Right ventricle myocardium inferior (tissue), 1 donor: ENCODE measurements at regions not wholly inside any gene's neighbourhood (a gene's known extent, or its start where the extent isn't known, plus 50 kb on each side); places are given as distances from the start of the nearest gene placed in this dataset.

Experiments
- ATAC-seq: fragments of 200-7000 bp; cut with Tn5 transposase; one replicate; pipeline ENCODE4 v1.9.1; 2020; ENCODE audit warnings: mild to moderate bottlenecking, moderate library complexity
- DNase-seq: peaks from one replicate; pipeline ENCODE4 v3.0.0; 2021; ENCODE audit errors: missing footprints
- intact Hi-C: fragments of 100-400 bp; cut with DNase I; formaldehyde crosslinking; loops from one replicate; pipeline ENCODE4 v1.11.0; 2022
- donor health status: DM: no; HTN: yes; CAD: no; lungs with severe emphysema.

DNA sequence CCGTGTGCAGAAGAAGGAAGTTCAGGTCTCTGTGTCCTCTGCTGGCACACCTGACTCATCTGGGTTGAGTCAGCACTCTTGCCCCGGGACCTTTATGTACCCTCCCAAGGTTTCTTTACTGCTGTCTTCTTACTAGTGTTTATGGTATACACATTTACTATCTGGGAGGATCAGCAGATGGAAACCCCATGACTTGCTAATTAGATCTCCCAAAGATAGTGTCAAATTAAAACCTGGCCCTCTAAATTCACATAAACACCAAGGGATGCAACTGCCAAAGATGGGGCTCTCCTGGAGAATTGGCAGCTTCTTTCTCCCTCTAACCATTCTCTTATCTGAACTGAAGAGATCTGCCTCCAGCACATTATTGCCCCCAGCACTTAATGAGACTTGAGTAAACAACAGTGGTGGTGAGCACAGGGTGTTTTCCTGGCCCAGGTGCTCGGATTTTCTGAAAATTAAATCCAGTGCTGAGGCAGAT is 718.1 kb upstream of the SOX9 start:
- DNase-seq, result no peak
- no peak for ATAC-seq
- intact Hi-C loops, result no loop called here

DNA sequence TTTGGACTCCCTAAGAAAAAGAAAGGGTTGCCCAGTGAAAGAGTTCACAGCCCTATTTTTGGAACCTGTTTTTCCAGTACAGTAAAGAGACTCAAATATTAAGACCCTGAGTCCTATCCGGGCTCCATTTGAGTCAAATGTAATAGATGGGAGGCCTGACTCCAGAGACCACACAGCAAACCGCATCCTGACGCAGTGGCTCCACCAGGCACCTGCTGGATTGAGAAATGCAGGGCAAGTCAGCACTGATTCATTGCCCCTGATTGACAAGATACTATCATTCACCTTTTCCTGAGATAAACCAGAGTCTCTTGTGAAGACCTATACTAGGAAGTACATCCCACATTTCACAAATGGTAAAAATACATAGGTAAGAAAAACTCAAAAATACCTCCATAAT is 715.7 kb upstream of the SOX9 start:
- ATAC-seq, result no peak

DNA sequence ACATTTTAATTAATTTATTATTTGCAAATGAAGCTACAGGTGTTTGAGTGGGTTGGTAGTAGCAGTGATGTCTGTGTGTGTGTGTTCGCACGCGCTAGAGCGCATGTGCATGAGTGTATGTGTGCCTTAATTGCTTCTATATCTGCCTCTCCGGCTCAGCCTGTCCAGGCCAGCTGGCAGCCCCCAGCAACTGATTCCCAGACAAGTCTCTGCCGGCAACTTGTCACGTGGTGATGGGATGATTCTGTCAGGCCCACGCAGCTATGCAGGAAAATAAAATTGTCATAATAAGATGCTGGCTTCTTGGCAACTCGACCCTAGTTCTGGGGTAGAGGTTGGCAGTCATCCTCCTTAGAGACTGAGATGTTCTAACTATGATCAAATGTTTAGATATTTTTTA is 712.8 kb upstream of the SOX9 start:
- ATAC-seq, result no peak
- intact Hi-C loops, result no loop called here
- DNase-seq, result no peak

More for the DNA sequence above, 715.7 kb upstream of the SOX9 start:
- no peak for DNase-seq
- intact Hi-C loops, result no loop called here

DNA sequence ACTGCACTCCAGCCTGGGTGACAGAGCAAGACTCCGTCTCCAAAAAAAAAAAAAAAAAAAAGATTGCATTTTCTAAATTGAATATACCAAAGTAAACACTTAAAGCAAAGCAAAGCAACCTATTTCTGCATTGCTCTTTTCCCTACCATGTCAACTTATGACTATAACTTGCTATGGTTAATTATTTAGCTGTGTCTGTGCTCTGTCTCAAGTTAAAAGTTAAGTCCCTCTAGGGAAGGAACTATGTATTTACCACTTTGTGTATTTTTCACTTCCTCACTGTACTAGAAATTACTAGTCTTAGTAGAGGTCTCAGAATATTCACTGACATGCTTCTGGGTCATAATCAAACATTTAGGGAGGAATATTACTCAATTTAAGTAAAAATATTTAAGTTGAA is 711.7 kb upstream of the SOX9 start:
- ATAC-seq (no peak), DNase-seq (no peak)
- intact Hi-C loops, result no loop called here

DNA sequence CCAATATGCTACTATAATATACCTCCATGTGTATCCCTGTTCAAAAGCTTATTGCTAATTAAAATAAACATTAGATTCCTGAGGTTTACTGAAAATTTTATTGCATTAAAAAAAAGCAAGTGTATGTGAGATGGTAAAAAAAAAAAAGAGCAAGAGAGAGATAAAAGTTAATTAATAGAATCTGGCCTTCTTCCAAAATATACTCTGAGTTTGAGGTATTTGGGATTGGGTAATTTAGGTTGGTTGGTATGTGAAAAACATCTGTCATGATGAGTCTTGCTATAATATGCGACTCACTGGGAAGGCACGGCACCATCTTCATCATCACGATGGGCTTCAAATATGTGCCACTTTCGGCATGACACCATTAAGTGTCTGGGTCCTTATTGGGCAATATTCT is 711.1 kb upstream of the SOX9 start:
- no peak for DNase-seq
- ATAC-seq, result no peak
- intact Hi-C loops, result no loop called here

DNA sequence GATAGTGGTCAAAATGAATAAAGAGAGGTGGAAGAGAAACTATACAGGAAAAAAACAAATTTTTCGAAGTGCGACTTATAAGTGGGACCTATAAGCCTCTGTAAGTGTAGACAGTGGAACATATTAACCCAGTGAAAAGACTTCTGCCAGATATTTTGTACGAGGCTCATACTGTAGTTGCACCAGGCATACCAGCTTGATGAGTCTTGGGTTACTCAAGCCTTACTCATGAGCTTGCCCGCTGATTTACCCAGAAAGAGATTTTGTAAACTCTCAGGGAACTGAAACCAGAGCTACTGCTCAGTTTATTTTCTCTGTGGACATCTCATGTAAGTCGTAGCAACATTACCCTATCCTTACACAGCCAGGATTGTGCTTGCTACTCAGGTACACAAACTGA is 708.0 kb upstream of the SOX9 start:
- DNase-seq (no peak), ATAC-seq (no peak)

DNA sequence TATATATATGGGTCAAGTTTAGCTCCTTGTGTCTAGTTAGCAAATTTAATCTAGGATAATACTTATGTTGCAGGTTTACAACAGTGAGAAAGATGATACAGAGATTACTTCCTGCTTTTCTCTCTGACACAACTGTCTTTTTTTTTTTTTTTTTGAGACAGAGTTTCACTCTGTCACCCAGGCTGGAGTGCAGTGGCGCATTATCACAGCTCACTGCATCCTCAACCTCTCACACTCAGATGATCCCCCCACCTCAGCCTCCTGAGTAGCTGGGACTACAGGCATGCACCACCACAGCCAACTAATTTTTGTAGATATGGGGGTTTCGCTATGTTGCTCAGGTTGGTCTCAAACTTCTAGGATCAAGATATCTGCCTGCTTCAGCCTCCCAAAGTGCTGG is 706.9 kb upstream of the SOX9 start:
- ATAC-seq (no peak), DNase-seq (no peak)
- intact Hi-C loops, result no loop called here

More for the DNA sequence above, 708.0 kb upstream of the SOX9 start:
- intact Hi-C loops, result no loop called here

DNA sequence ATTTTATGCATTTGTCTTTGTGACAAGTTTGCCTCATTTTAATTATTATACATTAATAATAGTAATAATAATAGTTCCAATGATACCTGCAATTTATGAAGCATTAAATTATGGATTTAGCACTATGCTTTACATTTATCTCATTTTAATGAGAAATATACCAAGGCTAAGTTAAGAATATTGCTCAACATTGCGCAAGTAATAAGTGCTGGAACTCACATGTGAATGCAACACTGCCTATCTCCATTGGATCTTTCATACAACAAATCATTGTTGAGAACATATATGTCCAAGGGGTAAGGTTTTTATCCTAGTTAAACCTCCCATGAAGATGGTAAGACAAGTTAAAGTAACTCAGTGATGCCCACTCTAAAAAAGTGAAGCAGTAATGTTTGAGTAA is 703.7 kb upstream of the SOX9 start:
- ATAC-seq (no peak), DNase-seq (no peak)
- intact Hi-C loops, result no loop called here

DNA sequence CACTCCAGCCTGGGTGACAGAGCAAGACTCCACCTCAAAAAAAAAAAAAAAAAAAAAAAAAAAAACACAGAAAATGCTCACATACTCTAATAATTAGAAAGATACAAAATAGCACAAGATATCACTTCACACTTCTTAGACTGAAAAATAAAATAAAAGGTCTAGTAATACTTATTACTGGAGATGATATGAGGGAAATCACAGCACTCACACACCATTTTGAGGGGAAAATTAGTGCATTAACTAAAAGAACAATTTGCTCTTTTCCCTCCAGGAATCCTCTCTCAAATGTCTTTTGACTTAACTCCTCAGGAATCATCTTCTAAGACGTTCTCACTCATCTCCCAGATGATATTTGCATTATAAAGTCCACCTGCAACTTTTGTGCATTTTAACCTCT is 697.9 kb upstream of the SOX9 start:
- DNase-seq, result no peak
- ATAC-seq, result no peak
- intact Hi-C loops, result no loop called here

DNA sequence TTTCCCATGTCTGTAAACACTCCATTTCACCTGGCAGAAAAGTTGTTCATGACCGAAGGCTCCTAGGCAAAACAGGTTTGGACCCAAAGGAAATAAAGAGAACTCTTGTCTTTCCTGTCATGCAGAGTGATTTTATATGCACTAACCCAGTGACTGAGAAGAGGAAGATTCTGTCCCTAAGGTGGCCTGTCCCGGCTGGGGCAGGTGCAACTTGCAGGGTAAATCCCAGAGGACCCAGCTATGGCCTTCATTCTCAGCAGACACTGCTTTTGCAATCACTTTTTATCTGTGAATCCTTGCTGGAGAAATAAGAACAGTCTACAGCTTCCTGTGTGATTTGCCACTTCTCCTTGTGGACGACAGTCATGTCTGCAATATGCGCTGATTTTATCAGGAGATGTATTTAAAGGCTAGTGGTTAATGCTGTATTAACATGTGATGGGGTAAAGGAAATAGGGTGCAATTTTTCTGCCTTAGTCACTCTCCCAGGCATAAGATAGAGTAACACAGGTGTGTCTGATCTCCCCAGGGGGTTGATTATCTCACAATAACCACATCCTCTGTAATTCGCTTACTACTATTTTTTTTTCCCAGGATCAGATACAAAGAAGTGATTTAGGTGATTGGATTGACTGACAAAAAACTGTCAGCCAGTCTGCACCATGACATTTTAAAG is 696.8 kb upstream of the SOX9 start:
- DNase-seq (no peak), ATAC-seq (no peak)
- intact Hi-C loops, result no loop called here

DNA sequence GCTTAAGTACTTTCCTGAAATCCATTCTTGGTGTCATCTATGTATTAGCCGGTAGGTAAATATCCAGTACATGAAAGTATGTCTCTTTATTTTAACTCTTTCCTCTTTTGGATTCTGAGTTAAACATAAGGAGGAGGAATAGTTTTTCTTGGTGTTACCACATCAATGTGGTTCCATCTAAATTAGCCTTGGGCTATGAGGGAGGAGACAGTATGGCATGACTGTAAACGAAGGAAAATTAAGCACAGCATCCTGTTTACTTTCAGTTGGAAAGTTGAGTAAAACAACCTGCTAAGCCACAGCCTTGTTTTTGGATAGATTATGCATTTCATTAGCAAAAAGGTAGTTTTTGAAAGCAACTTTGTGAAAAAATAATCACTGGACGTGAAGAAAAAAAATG is 693.0 kb upstream of the SOX9 start:
- intact Hi-C loops, result no loop called here
- DNase-seq (no peak), ATAC-seq (no peak)

DNA sequence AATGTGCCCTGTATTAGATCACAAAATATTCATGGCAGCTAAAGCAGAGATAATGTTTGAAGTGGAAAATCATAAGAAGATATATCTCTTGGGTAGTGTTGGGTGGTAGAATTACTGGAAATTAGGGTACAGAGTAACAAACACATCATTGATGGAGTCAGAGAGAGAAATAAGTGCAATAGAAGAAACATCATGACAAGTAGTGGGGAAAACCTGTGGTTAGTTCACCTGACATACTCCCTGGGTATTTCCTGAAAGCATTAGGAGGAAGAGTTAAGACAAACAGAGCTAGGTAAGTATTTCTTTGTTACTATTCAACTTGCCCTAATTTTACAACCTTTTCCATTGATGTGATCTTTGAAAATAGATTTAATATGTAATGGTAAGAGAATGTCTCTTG is 691.9 kb upstream of the SOX9 start:
- intact Hi-C loops, result no loop called here
- no peak for ATAC-seq
- DNase-seq, result no peak

DNA sequence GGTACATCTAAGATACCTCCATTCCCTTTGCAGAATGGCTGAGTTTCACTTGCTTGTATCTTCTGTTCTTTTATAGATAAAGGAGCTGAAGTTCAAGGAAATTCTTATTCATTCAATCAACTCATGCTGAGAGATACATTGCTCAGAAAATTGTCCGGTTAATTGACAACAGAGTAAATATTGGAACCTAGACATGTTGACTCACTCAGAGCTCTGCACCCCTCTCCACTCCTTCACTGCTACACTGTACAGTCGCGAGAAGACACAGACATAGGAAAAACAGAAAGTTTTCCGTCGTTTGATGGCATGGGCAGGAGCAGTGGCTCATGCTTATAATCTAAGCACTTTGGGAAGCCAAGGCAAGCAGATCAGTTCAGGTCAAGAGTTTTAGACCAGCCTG is 690.5 kb upstream of the SOX9 start:
- ATAC-seq (no peak), DNase-seq (no peak)
- intact Hi-C loops, result no loop called here

DNA sequence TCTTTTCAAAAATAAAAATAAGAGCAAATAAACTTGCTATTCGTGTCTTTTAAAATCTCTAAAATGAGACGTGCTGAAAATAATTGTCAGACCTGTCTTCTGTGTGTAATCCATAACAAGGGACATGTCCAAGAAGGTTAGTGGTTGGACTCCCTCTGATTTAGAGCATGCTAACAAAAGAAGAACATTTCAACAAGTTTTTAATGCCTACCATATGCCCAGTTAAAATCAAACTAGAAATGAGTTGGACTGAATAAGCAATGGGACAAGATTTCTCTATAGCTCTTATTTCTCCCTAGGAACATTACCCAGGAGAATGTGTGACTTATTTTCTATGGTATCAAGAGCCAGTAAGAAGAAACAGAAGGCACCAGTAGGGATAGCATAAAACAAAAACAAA is 689.7 kb upstream of the SOX9 start:
- ATAC-seq, result no peak
- intact Hi-C loops, result no loop called here
- DNase-seq, result no peak

DNA sequence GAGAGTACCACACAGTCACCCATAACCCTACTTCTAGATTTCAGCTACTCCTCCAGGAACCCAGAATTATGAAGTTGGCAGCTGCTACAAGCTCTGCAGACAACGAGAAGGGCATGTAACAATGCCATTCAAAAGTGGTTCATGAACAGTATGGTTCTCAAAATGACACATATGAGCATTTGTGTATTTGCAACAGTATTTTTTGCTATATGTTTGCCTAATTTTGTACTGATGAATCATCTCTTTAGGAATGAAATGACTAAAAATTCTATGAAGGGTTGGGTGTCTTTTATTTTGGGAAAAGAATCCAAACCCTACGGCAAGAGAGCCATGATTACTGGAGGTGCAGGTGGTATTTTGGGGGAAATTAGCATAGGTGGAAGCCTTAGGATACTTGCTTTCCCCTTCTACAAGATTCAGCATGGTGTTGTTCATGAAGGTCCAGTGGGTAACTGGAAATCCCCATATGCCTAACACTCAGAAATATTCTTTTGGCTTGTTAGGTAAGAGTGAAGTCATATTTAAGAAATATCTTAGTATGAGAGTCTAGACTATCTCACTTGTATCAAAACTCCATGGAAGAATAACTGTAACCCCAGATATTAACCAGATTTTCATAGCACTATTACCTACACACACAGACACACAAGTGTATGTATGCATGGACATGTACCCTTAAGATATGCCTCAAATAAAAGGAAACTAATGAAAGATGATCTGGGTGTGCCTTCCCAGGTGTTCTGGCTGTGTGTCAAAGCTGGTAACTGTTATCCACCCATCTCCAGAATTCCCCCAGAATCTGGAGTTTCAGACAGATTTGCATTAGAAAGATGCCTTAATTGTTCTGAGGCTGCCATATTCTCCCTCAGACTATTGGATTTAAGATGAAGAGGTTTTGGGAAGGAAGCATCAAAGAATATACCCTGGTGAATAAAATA is 688.2 kb upstream of the SOX9 start:
- DNase-seq (no peak), ATAC-seq (no peak)
- intact Hi-C loops, result no loop called here

DNA sequence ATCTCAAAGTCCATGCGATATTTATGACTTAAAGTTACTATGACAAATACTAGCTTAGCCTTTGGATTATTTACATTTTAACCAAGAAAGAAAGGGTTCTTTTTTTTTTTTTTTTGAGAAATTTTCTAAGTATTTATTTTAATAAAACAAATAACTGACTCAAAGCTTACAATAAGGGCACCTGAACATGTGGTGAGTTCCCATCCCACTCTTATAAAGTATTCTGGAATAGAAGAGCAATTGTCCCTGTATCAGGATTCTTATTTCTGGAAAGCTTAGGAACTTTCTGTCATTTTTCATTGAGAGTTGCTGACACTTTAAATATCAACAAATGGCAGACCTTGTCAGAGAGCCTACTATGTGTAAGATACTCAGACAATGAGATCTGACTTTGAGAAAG is 686.1 kb upstream of the SOX9 start:
- no peak for ATAC-seq
- DNase-seq, result no peak
- intact Hi-C loops, result no loop called here

DNA sequence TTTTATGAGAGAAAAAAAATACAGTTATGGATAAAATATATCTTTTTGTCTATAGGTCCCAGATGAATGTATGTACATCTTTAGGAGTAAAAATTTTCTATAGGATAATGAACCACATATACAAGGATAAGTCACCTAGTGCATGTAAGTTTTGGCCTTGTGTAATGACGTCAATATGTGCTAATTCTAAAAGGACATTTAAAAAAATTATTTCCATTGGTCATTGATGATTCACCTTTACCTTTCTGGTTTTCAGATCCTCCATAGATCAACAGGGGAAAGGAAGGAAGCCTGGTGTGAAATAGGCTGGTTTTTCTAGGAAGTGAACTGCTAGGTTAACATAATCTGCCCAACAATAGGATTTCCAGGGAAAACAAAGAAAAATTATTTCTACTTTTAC is 684.3 kb upstream of the SOX9 start:
- no peak for DNase-seq
- no peak for ATAC-seq
- intact Hi-C loops, result no loop called here

DNA sequence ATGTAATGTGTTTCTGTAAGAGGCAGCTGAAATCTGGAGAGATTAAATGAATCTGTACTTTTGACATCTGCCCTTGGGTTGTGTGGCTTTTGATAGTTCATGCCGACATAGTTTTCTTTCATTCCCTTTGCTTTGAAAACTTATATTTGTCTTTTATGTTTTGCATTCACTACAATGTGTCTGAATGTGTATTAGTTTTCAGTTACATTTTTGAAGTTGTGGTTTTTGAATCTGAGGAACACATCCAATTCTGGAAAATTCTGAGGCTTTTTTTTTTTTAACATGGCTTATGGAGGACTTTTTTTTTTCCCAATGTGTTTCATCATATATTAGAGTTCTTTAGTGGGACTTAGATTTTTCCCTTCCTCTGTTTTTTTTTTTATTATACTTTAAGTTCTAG is 683.7 kb upstream of the SOX9 start:
- DNase-seq (no peak), ATAC-seq (no peak)
- intact Hi-C loops, result no loop called here

DNA sequence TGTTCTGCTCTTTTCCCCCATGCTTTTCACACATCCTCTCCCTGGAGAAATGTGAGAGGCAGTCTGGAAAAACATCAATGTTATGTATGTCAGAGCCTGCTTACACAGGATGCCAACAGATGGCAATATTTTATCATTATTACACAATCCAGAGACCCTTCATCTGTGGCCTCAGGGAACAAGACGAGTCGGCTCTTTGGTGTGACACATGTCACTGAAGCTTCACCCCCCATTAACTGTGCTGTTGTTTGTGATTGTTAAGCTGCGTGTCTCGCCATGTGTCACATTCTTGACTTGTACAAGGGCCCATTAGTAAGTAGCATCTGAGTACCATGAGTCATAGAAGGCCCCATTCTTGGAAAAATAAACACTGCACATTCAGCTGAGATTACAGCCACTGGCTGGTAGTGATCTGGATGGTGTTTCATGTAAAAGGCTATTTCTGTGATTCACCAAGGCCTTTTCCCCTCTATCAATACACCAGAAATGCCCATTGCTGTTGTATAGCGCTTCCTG is 682.1 kb upstream of the SOX9 start:
- ATAC-seq (no peak), DNase-seq (no peak)
- intact Hi-C loops, result no loop called here

DNA sequence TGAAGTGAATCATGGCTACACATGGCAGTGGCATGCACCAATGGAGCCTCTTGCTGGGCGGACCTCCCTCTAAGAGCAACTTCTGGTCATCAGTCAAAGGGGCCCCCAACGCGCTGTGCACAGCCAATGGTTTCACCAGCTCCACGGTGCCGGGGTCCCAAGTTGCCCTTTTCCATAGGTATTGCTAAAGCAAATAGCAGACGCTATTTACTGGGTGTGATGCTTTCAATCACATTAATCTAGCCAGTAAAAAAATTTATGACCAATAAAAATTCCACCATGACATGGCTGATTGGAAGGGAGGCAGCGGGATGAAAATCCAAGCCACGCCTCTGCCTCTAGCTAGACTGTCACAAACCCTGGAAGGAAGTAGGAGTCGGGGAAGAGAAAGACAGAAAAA is 680.3 kb upstream of the SOX9 start:
- ATAC-seq (no peak), DNase-seq (no peak)
- intact Hi-C loops, result no loop called here
